ENCODE measurements at regions not wholly inside any gene's neighbourhood (a gene's known extent, or its start where the extent isn't known, plus 50 kb on each side); places are given as distances from the start of the nearest gene placed in this dataset.

- H3K27ac ChIP-seq, result no peak overlapping the region
- H3K36me3 ChIP-seq, result no peaks in the 10 kb centered on the region
- no peaks in the 10 kb centered on the region for H3K4me1 ChIP-seq
- DNase-seq (ENCODE audit: extremely low spot score in 2 of 2), result no peak
- H3K4me3 ChIP-seq, result no peak overlapping the region
- H3K9me3 ChIP-seq, result no peaks in the 10 kb centered on the region
- intact Hi-C loops (cut with DNase I), result no loop called here
- H3K27me3 ChIP-seq, result no peaks in the 10 kb centered on the region
- TF ChIP-seq POLR2AphosphoS5 (IDR thresholded peaks at IDR 0.05; ENCODE audit: insufficient read depth in 1 of 2, low read depth in 1 of 2) (no peak), POLR2A (IDR thresholded peaks at IDR 0.05) (no peak), CTCF (IDR thresholded peaks at IDR 0.05) (no peak)
Measured at GRCh38 chr18:1393929-1394328, 489.3 kb downstream of the ADCYAP1 start.

DNA sequence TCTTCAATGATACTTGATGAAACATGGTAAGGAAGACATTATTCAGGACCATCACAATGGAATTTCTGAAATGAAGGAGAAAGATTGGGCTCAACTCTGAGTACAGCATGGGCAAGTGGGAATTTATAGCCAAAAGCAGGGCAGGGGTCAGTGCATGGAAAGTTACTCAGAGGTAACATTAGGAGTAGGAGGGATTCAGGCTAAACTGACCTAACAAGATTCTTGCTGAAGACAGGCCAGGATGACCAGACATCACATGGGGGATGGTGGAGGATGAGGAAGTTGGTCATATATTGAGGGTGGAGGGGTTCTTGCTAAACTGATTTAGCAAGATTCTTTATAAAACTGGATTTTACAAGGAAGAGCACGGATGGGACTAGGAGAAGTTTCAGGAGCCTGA is 489.8 kb downstream of the ADCYAP1 start:
- no peaks in the 10 kb centered on the region for H3K36me3 ChIP-seq
- no peak overlapping the region for H3K4me3 ChIP-seq
- TF ChIP-seq CTCF (IDR thresholded peaks at IDR 0.05), result no peak
- no peak for TF ChIP-seq POLR2AphosphoS5 (IDR thresholded peaks at IDR 0.05; ENCODE audit: insufficient read depth in 1 of 2, low read depth in 1 of 2)
- TF ChIP-seq POLR2A (IDR thresholded peaks at IDR 0.05), result no peak
- no peak for DNase-seq (ENCODE audit: extremely low spot score in 2 of 2)
- no peaks in the 10 kb centered on the region for H3K9me3 ChIP-seq
- intact Hi-C loops (cut with DNase I), result no loop called here
- no peaks in the 10 kb centered on the region for H3K4me1 ChIP-seq
- H3K27me3 ChIP-seq, result no peaks in the 10 kb centered on the region
- H3K27ac ChIP-seq, result no peak overlapping the region

DNA sequence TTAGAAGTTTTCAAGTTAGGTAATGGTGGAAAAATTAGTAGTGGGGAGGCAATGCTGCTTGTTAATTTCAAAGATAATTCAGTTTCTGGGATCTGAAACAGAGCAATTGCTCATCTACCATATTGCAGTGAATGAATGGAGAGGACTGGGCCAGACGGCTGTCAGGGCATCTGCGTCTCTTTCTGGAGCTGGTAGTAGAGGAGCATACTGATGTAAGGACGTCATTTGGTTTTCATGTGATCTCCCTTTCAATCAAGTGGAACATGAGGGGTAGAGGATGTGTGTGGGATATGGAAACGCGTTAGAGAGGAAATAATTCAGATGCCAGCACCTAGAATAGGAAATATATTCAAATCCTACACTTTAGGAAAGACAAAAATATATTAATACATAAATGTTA is 490.3 kb downstream of the ADCYAP1 start:
- Histone ChIP-seq H3K36me3 (no peaks in the 10 kb centered on the region), H3K27ac (no peak overlapping the region), H3K4me1 (no peaks in the 10 kb centered on the region), H3K27me3 (no peaks in the 10 kb centered on the region), H3K4me3 (no peak overlapping the region), H3K9me3 (no peaks in the 10 kb centered on the region)
- no peak for DNase-seq (ENCODE audit: extremely low spot score in 2 of 2)
- intact Hi-C loops (cut with DNase I), result no loop called here
- TF ChIP-seq POLR2A (IDR thresholded peaks at IDR 0.05) (no peak), POLR2AphosphoS5 (IDR thresholded peaks at IDR 0.05; ENCODE audit: insufficient read depth in 1 of 2, low read depth in 1 of 2) (no peak), CTCF (IDR thresholded peaks at IDR 0.05) (no peak)

DNA sequence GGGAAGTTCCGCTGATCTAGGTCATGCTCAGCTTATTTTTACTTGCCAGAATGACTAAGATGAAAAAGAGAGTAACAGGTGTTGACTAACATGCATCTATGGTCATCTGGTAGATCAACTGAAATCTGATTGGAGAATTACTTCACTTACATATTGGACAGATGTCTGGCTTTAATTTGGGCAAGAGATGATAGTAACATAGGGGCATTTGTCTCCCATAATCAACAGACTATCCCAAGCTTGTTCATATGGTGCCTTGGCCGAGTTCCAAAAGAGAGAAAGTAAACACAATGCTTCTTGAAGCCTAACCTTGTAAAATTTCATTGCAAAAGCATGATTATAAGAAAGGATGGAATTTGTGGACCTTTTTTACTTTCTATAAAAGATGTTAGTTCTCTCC is 503.7 kb downstream of the ADCYAP1 start:
- Histone ChIP-seq H3K27ac (no peak overlapping the region), H3K9me3 (no peaks in the 10 kb centered on the region), H3K36me3 (no peaks in the 10 kb centered on the region), H3K4me1 (no peaks in the 10 kb centered on the region), H3K27me3 (no peaks in the 10 kb centered on the region), H3K4me3 (no peak overlapping the region)
- DNase-seq (ENCODE audit: extremely low spot score in 2 of 2), result no peak
- TF ChIP-seq POLR2A (IDR thresholded peaks at IDR 0.05), result no peak
- no peak for TF ChIP-seq CTCF (IDR thresholded peaks at IDR 0.05)
- TF ChIP-seq POLR2AphosphoS5 (IDR thresholded peaks at IDR 0.05; ENCODE audit: insufficient read depth in 1 of 2, low read depth in 1 of 2), result no peak
- intact Hi-C loops (cut with DNase I), result no loop called here

DNA sequence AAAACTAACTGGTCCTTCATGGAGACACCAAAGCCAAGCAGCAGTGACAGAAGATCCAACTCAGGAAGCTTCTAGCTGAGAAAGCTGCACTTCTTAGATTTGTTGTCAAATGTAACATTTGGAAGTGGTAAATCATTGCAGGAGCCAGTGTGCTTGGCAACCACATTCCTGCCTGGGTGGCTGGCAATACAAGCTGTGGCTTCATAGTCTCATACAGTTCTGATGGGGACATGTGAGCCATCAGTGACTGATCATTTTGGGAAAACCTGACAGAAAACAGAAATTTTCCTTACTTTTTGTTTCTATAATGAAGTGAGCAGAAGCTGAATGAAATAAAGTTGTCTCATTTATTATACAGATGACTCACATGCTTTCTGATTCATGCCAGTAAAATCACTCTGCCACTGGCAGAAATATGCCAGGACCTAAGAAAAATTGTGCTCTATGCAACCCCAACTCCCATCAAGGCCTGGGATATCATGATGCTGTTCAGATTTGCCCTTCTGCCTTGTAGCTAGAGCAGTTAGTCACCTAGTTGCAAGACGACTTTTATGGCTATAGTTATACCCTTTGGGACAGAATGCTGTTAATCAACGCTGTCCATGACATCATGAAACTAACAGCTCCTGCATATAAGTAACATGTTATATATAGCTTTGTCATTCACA is 508.1 kb downstream of the ADCYAP1 start:
- Histone ChIP-seq H3K27me3 (no peaks in the 10 kb centered on the region), H3K36me3 (no peaks in the 10 kb centered on the region), H3K4me1 (no peaks in the 10 kb centered on the region), H3K4me3 (no peak overlapping the region), H3K27ac (no peak overlapping the region), H3K9me3 (no peaks in the 10 kb centered on the region)
- TF ChIP-seq CTCF (IDR thresholded peaks at IDR 0.05), result no peak
- no peak for TF ChIP-seq POLR2AphosphoS5 (IDR thresholded peaks at IDR 0.05; ENCODE audit: insufficient read depth in 1 of 2, low read depth in 1 of 2)
- no peak for TF ChIP-seq POLR2A (IDR thresholded peaks at IDR 0.05)
- DNase-seq (ENCODE audit: extremely low spot score in 2 of 2), result no peak
- intact Hi-C loops (cut with DNase I), result no loop called here
